ENCODE measurements at regions not wholly inside any gene's neighbourhood (a gene's known extent, or its start where the extent isn't known, plus 50 kb on each side); places are given as distances from the start of the nearest gene placed in this dataset.

DNA sequence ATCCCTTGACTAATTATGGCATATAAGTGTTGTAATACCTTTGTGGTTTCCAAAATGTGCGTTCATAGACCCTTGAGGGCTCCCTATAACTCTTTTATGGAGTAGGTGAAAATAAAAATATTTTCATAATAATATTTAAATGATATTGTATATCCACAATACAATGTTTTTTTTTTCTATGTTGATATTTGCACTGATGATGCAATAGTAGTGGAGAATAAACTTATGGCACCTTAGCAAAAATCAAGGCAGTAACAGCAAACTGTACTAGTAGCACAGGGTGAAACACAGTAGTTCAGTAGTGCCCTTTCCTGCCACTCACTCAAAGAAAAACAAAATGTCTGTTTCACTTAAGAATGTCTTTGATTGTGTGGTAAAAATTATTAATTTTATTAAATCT is 465.3 kb downstream of the C4orf33 start:
- TF ChIP-seq EZH2 (IDR thresholded peaks at IDR 0.05) (no peak), POLR2AphosphoS5 (IDR thresholded peaks at IDR 0.05; ENCODE audit: borderline replicate concordance, low read depth, low read length) (no peak), FOXP2 (optimal IDR thresholded peaks at IDR 0.05; ENCODE audit: control extremely low read depth, extremely low read length, insufficient read depth) (no peak)

Data from SK-N-MC (cell line).